NOMO-1 treated with DMSO at 0.1 percent for 48 hours (cell line): ENCODE measurements at regions not wholly inside any gene's neighbourhood (a gene's known extent, or its start where the extent isn't known, plus 50 kb on each side); places are given as distances from the start of the nearest gene placed in this dataset.

Experiments
- DNase-seq: peaks from one replicate; lab custom pipeline; 2025; ENCODE audit not compliant: unreplicated experiment; lab: John Stamatoyannopoulos, UW

- no peak for DNase-seq
These were observed 872.1 kb upstream of the GJE1 start for GRCh38 chr6:141260627-141261015.

DNA sequence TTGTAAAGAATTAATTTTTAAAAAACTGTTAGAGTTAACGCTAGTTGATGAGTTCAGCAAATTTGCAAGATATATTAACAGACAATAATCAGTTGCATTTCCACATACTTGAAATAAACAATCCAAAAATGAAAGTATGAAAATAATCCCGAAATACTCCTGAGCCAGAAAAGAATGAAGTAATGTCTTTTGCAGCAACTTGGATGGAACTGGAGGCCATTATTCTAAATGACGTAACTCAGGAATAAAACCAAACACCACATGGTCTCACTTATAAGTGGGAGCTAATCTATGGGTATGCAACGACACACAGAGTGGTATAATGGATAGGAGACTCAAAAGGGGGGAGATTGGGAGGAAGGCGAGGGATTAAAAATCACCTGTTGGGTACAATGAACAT lies 872.9 kb upstream of the GJE1 start:
- no peak for DNase-seq

DNA sequence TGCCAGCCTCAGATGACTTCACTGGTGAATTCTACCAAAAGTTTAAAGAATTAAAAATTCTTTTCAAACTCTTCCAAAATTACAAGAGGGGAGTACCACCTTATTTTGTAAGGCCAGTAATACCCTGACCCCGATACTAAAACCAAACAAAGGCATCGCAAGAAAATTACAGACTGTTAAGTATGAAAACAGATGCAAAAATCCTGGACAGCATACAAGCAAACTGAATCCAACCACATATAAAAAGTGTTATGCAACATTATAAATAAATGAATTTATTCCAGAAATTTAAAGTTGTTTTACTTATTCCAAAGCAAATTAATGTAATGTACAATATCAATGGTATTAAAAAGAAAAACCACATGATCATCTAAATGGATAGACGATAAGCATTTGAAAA lies 873.6 kb upstream of the GJE1 start:
- DNase-seq: no peak

GRCh38 chr6:141258516-141258915 lies 874.2 kb upstream of the GJE1 start:
- no peak for DNase-seq

DNA sequence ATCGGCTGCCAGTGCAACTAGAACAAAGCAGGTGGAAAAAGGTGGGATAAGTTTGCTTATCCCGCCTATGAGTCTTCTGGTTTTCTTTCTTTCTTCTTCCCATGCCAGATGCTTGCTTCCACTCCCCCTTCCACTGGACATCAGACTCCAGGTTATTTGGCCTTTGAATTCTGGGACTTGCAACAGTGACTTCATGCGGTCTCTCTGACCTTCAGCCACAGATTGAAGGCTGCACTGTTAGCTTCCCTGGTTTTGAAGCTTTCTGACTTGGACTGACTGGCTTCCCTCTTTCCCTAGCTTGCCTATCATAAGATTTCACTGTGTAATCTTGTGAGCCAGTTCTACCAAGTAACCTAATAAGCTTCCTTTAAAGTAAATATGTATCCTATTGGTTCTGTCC lies 878.4 kb upstream of the GJE1 start:
- DNase-seq: no peak

GRCh38 chr6:141252828-141253608 lies 879.7 kb upstream of the GJE1 start:
- DNase-seq: no peak

DNA sequence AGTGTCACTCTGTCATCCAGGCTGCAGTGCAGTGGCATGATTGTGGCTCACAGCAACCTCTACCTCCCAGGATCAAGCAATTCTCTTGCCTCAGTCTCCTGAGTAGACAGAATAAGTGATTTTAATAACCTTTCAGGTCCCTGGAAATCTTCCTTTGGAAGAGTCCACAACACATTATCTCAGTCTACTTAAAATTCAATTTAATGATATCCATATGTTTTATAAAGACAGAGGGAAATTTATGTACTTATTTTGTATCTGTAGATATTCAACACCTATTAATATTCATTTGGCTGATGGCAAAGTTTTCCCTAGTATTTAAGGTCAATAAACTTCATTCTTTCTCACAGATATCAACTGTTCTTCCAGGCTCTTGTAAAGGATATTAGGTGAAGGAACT lies 881.4 kb upstream of the GJE1 start:
- no peak for DNase-seq

GRCh38 chr6:141248021-141248799 lies 884.5 kb upstream of the GJE1 start:
- DNase-seq: no peak

DNA sequence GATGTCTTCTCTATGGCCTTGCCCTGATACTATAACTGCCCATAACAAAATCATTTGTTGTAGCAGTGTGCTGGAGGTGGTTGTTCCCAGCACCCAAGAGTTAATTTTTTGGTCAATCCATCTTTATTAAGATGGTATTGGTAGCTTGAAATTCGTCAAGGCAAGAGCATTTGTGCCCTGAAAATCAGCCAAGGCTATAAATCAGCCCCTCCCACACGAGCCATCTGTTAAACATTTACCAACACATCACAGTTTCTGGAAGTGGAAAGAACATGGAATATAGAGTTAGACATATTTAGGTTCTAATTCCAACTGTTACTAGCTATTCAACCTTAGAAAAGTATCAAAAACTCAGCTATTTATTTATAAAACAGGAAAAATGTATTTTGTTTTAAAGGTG lies 888.4 kb upstream of the GJE1 start:
- DNase-seq: no peak

GRCh38 chr6:141242957-141243356 lies 889.8 kb upstream of the GJE1 start:
- DNase-seq: no peak

- no peak for DNase-seq
These were observed 903.4 kb upstream of the GJE1 start for GRCh38 chr6:141229296-141229695.

DNA sequence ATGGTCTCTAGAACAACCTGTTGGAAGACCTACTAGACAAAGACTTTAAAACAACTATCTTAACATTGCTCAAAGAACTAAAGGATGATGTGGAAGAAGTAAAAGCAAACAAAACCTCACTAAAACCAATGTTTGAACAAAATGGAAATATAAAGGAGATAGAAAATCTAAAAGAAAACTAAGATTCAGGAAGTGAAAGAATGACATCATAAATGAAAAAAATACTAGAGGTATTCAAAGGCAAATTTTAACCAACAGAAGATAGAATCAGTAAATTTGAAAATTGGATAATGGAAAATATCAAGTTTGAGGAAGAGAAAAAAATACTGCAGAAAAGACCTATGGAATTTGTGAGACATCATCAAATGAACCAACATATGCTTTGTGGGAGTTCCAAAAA lies 914.1 kb upstream of the GJE1 start:
- DNase-seq: no peak

- DNase-seq: no peak
These were observed 916.0 kb upstream of the GJE1 start for GRCh38 chr6:141216726-141217125.

DNA sequence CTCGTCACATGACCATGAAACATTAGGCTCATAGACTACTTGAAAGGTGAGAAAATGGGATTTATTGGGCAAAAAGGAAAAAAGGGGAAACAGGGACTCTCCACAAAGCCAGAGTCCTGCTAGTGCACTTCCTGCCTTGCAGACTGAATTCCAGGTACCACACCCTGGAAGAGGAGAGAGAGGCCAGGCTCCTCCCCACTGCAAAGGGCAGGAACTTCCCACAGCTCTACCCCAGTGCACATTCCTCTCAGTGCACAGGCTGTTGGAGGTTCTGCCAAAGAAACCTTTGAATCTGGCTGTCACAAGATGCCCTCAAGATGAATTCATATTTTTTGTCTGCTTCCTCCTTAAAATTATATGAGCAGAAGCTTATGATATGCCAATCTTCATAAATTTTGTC lies 920.4 kb upstream of the GJE1 start:
- DNase-seq: no peak

GRCh38 chr6:141211845-141212244 lies 920.9 kb upstream of the GJE1 start:
- DNase-seq: no peak

- no peak for DNase-seq
These were observed 921.8 kb upstream of the GJE1 start for GRCh38 chr6:141210901-141211300.

DNA sequence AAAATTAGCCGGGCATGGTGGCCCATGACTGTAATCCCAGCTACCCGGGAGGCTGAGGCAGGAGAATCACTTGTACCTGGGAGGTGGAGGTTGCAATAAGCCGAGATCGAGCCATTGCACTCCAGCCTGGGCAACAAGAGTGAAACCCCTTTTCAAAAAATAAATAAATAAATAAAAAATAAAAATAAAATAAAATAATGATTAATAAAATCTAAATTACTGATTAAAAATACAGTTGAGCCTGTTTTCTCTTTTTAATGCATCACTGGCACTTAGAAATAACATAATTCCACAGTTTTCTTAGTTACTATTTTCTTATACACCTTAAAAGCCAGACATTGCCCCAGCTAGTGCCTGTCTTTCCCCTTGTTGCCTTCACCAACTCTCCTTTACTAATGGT lies 922.8 kb upstream of the GJE1 start:
- DNase-seq: no peak

- no peak for DNase-seq
These were observed 924.6 kb upstream of the GJE1 start for GRCh38 chr6:141208101-141208500.

- no peak for DNase-seq
These were observed 928.7 kb upstream of the GJE1 start for GRCh38 chr6:141203902-141204575.

- no peak for DNase-seq
These were observed 930.1 kb upstream of the GJE1 start for GRCh38 chr6:141202626-141203025.

- DNase-seq: no peak
These were observed 933.7 kb upstream of the GJE1 start for GRCh38 chr6:141199074-141199473.

DNA sequence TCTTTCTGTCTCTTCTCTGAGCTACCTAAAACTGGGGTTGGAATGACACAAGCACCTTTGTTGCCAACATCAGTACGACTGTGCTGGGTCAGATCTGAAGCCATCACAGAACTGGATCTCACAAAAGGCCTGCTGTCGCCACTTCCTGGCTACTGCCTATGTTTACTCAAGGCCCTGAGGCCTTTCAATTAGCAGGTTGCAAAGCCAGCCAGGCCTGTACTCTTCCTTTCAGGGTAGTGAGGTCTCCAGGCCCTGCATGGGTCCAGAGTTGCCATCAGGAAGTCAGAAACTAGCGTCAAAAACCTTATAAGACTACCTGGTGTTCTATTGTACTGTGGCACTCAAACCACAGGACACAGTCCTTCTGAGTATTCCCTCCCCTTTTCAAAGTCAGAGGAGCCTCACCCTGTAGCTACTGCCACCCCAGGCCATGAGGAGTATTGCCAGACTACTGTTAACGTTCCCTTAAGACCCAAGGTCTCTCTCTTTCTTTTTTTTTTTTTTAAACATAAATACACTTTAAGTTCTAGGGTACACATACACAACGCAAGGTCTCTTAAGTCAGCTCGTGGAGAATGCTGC lies 937.4 kb upstream of the GJE1 start:
- DNase-seq: no peak
